CD4-positive, alpha-beta T cell treated with Interleukin-10 for 1 hour (primary cell): ENCODE measurements at regions not wholly inside any gene's neighbourhood (a gene's known extent, or its start where the extent isn't known, plus 50 kb on each side); places are given as distances from the start of the nearest gene placed in this dataset.

ENCODE experiments used
- DNase-seq: peaks from one replicate; pipeline ENCODE4 v3.0.0-alpha.2; 2020

GRCh38 chr7:67571026-67571545, 574.5 kb downstream of the TYW1 start:
- DNase-seq = no peak

GRCh38 chr7:67573639-67574038, 577.0 kb downstream of the TYW1 start:
- no peak for DNase-seq

- no peak for DNase-seq
Measured at GRCh38 chr7:67588631-67589030, 592.0 kb downstream of the TYW1 start.

- no peak for DNase-seq
Measured at GRCh38 chr7:67589183-67589582, 592.5 kb downstream of the TYW1 start.

- no peak for DNase-seq
Measured at GRCh38 chr7:67590649-67591048, 594.0 kb downstream of the TYW1 start.

- DNase-seq = no peak
Measured at GRCh38 chr7:67593794-67594193, 597.2 kb downstream of the TYW1 start.

- DNase-seq = no peak
Measured at GRCh38 chr7:67595431-67596180, 599.0 kb downstream of the TYW1 start.

- no peak for DNase-seq
Measured at GRCh38 chr7:67597161-67597560, 600.5 kb downstream of the TYW1 start.

- DNase-seq = no peak
Measured at GRCh38 chr7:67598469-67598868, 601.8 kb downstream of the TYW1 start.

- DNase-seq = no peak
Measured at GRCh38 chr7:67599331-67600062, 602.9 kb downstream of the TYW1 start.

- DNase-seq = no peak
Measured at GRCh38 chr7:67602246-67602887, 605.7 kb downstream of the TYW1 start.

- no peak for DNase-seq
Measured at GRCh38 chr7:67604461-67605386, 608.1 kb downstream of the TYW1 start.

- DNase-seq = no peak
Measured at GRCh38 chr7:67608806-67609205, 612.2 kb downstream of the TYW1 start.

- DNase-seq = no peak
Measured at GRCh38 chr7:67610897-67611296, 614.3 kb downstream of the TYW1 start.

- no peak for DNase-seq
Measured at GRCh38 chr7:67614843-67615242, 618.2 kb downstream of the TYW1 start.

- DNase-seq = no peak
Measured at GRCh38 chr7:67616517-67616916, 619.9 kb downstream of the TYW1 start.

GRCh38 chr7:67618556-67619162, 622.0 kb downstream of the TYW1 start:
- DNase-seq = no peak

GRCh38 chr7:67619175-67619574, 622.5 kb downstream of the TYW1 start:
- no peak for DNase-seq

GRCh38 chr7:67620216-67620933, 623.7 kb downstream of the TYW1 start:
- DNase-seq = no peak

GRCh38 chr7:67621704-67622103, 625.1 kb downstream of the TYW1 start:
- no peak for DNase-seq

- DNase-seq = peak; percentile 2
Measured at GRCh38 chr7:67625257-67625737, 628.7 kb downstream of the TYW1 start.
